ENCODE measurements at regions not wholly inside any gene's neighbourhood (a gene's known extent, or its start where the extent isn't known, plus 50 kb on each side); places are given as distances from the start of the nearest gene placed in this dataset.
"Not testable (repeated sequence)": the region's sequence is repeated elsewhere in the genome, so short reads cannot be mapped to it uniquely, and the experiment has no call there.

- no peak for DNase-seq
These were observed 156.8 kb downstream of the INHBB start for GRCh38 chr2:120502761-120503160.

- DNase-seq, result no peak
These were observed 157.4 kb downstream of the INHBB start for GRCh38 chr2:120503206-120503792.

- DNase-seq, result no peak
These were observed 158.0 kb downstream of the INHBB start for GRCh38 chr2:120503793-120504571.

- DNase-seq, result no peak
These were observed 159.2 kb downstream of the INHBB start for GRCh38 chr2:120504936-120505705.

- DNase-seq, result no peak
These were observed 162.7 kb downstream of the INHBB start for GRCh38 chr2:120508567-120509041.

- DNase-seq, result no peak
These were observed 163.4 kb downstream of the INHBB start for GRCh38 chr2:120509213-120509815.

GRCh38 chr2:120509991-120510735 lies 164.2 kb downstream of the INHBB start:
- no peak for DNase-seq

- DNase-seq, result no peak
These were observed 164.9 kb downstream of the INHBB start for GRCh38 chr2:120510751-120511395.

GRCh38 chr2:120511536-120511935 lies 165.6 kb downstream of the INHBB start:
- DNase-seq, result no peak

GRCh38 chr2:120511947-120512710 lies 166.2 kb downstream of the INHBB start:
- DNase-seq, result no peak

GRCh38 chr2:120513776-120514357 lies 167.9 kb downstream of the INHBB start:
- no peak for DNase-seq

- no peak for DNase-seq
These were observed 168.6 kb downstream of the INHBB start for GRCh38 chr2:120514521-120514920.

GRCh38 chr2:120515066-120515758 lies 169.3 kb downstream of the INHBB start:
- not testable (repeated sequence) for DNase-seq

- DNase-seq, result no peak
These were observed 170.1 kb downstream of the INHBB start for GRCh38 chr2:120515759-120516678.

- DNase-seq, result no peak
These were observed 170.9 kb downstream of the INHBB start for GRCh38 chr2:120516679-120517314.

GRCh38 chr2:120517751-120518469 lies 172.0 kb downstream of the INHBB start:
- no peak for DNase-seq

- DNase-seq, result no peak
These were observed 172.9 kb downstream of the INHBB start for GRCh38 chr2:120518819-120519218.

GRCh38 chr2:120519469-120519868 lies 173.5 kb downstream of the INHBB start:
- no peak for DNase-seq
